ENCODE measurements at regions not wholly inside any gene's neighbourhood (a gene's known extent, or its start where the extent isn't known, plus 50 kb on each side); places are given as distances from the start of the nearest gene placed in this dataset.

DNA sequence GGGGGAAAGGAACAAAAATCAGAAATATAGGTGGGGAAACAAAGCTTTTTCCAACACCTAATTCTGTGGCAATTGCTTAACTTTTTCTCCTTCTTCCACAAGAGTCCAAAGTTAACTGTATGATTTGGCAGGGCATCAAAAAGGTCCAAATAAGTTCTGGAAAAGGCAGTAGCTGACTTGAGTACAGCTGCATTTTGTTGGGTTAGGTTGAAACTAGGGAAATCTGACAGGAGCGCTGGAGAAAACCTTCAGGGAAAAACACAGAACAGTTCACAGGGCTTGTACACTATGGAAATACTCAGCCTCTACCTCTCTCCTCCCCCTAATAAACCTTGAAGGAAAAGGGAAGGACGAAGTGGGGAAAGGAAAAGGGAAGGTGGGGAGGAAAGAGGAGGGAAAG lies 438.6 kb downstream of the ZEB2 start:
- DNase-seq (ENCODE audit: low read depth), result no peak

DNA sequence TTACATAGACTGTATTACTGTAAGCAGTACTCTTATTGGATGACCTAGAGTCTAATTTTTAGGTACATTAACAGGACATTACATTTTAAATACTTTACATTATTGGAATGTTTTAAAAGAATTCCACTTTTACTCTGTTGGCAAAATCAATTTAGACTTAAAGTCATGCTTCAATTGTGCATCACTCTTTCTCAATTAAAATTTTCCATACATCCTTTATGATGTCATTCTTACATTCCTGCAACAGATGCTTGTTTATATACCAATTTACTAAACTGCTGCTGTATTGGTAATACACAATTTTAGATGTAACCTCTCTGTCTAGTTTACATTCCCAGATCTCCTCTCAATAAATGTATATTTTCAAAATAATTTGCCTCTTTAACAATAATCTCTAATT lies 440.1 kb downstream of the ZEB2 start:
- DNase-seq (ENCODE audit: low read depth), result no peak

GRCh38 chr2:144078802-144079724 lies 440.9 kb downstream of the ZEB2 start:
- no peak for DNase-seq (ENCODE audit: low read depth)

DNA sequence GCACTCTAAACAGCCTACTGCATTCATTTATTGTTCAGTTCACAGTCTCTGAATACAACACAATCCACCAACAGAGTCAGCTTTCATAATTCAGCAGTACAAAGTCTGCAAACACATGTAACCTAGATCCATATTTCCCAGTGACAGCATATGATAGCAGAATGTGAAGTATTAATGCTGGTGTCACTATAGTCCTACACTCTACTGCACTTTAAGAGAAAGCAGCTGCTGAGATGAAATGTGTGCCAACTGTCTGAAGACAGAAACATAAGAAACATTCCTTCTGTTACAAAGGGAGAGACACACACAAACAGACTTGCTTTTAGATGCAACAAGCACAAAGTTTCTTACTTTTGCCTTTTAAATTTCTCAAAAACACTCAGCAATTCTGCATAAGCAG lies 441.8 kb downstream of the ZEB2 start:
- DNase-seq (ENCODE audit: low read depth), result no peak

DNA sequence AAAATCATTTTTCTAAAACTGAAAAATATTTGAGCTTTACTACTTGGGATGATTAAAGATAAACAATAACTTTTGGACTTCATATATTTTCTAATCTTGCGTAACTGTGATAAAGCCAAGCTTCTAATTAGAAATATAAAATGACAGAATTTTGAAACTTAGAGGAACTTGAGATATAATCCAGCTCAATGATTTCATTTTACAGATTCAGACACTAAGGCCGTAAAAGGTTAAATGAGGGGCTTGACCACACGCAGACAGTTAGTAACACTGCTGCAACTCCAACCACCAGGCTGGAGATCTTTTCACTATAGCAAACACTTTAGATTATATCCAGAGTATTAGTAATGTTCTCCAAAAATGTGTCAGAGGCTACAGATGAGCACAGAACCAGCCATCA lies 445.5 kb downstream of the ZEB2 start:
- DNase-seq (ENCODE audit: low read depth), result no peak

GRCh38 chr2:144071461-144071860 lies 448.5 kb downstream of the ZEB2 start:
- DNase-seq (ENCODE audit: low read depth), result no peak

DNA sequence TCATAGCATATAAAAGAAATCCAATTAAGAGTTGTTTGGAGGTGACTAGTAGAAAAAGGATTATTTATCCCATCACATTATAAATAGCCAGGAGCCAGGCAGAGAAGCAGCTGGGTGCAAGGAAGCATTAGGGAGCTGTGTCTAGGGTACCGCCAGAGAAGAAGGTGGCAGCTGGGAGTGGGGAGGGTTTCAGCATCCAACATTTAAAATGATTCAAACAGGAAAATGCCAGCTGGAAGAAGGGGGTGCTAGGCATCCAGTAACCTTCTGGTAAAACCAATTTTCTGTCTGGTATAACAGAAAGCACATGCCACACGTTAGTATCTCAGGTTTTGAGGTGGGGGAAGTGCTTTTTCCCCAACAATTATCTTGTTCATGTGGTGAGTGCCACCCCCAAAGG lies 452.4 kb downstream of the ZEB2 start:
- no peak for DNase-seq (ENCODE audit: low read depth)

DNA sequence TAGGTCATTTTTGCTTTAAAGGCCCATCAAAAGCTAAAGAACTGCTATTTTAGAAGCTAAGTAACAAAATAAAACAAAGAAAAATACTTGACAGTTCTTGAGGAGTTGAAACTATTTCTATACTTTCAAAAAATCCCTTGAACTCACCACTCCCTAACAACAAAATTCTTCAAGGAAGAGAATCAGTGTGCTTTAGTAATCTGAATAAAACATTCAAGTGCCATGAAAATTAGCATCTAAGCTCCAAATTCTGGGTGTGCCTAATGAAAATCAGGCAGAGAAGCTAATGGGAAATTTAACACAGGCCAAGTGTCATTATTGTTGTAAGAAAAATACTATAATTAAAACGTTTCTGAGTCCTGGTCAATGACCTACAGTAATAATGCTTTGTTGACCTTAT lies 456.3 kb downstream of the ZEB2 start:
- DNase-seq (ENCODE audit: low read depth), result no peak

- no peak for DNase-seq (ENCODE audit: low read depth)
These were observed 465.0 kb downstream of the ZEB2 start for GRCh38 chr2:144054911-144055310.

- DNase-seq (ENCODE audit: low read depth), result no peak
These were observed 467.8 kb downstream of the ZEB2 start for GRCh38 chr2:144052083-144052482.

GRCh38 chr2:144049137-144049536 lies 470.8 kb downstream of the ZEB2 start:
- DNase-seq (ENCODE audit: low read depth), result no peak

DNA sequence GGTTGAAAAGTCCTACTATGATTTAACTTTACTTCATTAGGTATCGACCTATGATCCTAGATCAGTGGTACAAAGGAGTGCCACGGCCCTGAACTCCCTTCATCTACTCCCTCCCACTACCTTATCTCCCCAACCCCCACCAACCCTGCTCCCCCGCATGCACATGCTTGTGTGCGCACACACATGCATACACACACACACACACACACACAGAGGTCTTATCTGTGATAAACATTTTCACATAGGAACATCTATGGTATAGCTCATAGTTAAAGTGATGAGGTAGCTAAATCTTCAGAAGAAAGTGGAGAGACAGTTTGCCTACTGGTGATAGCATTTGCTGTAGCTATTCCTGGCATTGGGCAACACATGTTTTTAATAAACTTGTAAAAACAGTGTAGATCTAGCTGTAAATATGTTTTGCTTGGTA lies 471.3 kb downstream of the ZEB2 start:
- no peak for DNase-seq (ENCODE audit: low read depth)

- no peak for DNase-seq (ENCODE audit: low read depth)
These were observed 477.2 kb downstream of the ZEB2 start for GRCh38 chr2:144042751-144043150.

DNA sequence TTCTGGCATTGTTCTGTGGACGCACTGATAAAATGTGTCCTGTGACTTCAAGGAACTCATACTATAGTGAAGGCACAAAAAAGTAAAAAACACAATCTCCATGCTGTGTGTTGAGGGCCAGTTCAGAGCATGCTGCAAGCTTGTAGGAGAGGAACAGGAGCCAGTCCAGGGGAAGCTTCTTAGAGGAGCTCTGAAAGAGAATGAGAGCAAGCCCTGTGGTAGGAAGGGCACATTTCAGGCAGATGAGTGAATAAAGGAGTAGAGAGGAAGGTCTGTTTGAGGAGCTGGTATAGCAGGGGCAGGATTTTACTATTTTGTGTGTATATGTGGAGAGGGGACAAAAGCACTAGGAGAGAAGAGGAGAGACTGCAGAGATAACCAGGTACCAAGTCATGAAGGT lies 478.3 kb downstream of the ZEB2 start:
- DNase-seq (ENCODE audit: low read depth), result no peak

GRCh38 chr2:144040834-144041233 lies 479.1 kb downstream of the ZEB2 start:
- DNase-seq (ENCODE audit: low read depth), result no peak

DNA sequence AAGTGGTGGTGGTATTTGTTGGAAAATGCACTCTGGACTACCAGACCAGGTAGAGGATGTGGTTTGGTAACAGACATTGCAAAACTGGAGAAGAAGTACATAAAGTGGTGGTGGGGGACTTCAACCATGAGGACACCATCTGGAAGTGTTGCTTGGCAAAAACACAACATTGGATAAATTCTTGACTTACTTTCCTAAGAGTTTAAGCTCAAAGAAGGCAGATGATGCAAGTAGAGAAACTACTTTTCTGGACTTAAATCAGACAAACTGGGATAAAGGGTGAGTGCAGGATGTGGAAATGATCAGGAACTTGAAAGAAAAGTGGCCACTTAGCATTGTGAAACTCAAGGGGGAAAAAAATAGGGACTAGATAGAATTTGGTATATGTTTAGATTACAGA lies 487.4 kb downstream of the ZEB2 start:
- DNase-seq (ENCODE audit: low read depth), result no peak

DNA sequence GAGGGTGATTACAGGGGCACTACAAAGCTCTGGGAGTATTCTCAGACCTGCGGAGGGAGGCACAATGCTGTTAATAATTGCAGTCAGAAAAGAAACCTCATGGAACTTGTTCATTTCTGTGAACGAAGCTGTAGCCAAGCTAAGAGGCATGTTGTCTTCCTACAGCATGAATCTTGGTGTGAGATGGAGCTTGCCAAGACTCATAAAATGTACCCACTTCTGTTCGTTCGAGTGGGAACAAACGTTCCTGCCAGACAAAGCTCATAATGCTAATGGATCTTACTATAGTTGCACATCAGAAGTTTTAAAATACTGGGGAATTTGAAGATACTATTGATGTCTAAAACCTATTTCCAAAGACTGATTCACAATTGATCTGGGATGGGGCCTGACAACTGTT lies 489.1 kb downstream of the ZEB2 start:
- no peak for DNase-seq (ENCODE audit: low read depth)

GRCh38 chr2:144027593-144027992 lies 492.3 kb downstream of the ZEB2 start:
- no peak for DNase-seq (ENCODE audit: low read depth)

GRCh38 chr2:144026753-144027152 lies 493.2 kb downstream of the ZEB2 start:
- no peak for DNase-seq (ENCODE audit: low read depth)

- no peak for DNase-seq (ENCODE audit: low read depth)
These were observed 499.9 kb downstream of the ZEB2 start for GRCh38 chr2:144020047-144020446.

GRCh38 chr2:144015655-144016245 lies 504.2 kb downstream of the ZEB2 start:
- DNase-seq (ENCODE audit: low read depth), result no peak

GRCh38 chr2:144015036-144015435 lies 504.9 kb downstream of the ZEB2 start:
- no peak for DNase-seq (ENCODE audit: low read depth)

DNA sequence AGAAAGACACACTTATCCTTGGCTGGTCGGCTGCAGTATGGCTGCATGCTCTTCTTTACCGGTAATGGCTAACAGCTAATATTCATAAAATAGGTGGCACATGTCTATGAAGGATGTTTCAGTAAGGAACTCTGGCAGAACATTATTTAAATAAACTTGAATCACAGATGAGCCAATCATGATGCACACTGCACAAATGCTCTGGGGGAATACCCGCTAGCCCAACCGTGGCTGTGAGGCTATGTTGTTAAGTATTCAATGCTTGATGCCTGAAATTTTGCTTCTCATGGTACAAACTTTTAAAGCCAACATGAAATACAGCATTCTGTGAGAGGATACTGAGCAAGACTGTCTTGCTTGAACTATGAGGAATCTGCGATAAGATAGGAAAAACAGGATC lies 505.8 kb downstream of the ZEB2 start:
- no peak for DNase-seq (ENCODE audit: low read depth)

DNA sequence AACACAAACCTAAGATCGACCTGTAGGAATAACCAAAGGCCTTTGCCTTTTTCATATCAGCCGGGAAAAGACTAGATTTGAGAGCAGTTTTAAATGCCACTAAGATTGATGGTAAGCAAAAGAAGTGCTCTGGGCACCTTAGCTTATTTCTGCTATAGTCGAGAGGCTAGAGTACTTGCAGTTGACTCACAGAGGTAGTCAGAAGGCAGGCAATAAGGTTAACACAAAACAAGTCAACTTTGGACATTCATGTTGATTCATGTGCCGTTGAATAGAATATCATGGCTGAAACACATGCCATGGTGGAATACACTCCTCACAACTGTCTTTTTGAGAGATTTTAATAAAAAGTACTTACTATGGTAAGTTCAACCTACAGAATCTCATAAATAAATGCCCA lies 507.6 kb downstream of the ZEB2 start:
- DNase-seq (ENCODE audit: low read depth), result no peak
